Central memory CD4-positive, alpha-beta T cell (primary cell): ENCODE measurements at regions not wholly inside any gene's neighbourhood (a gene's known extent, or its start where the extent isn't known, plus 50 kb on each side); places are given as distances from the start of the nearest gene placed in this dataset.
"Not testable (repeated sequence)": the region's sequence is repeated elsewhere in the genome, so short reads cannot be mapped to it uniquely, and the experiment has no call there.

Experiments used
- DNase-seq: peaks from one replicate; pipeline ENCODE4 v3.0.0; 2022

GRCh38 chr20:56885521-56885920, 256.4 kb downstream of the TFAP2C start:
- DNase-seq, result no peak

- DNase-seq, result no peak
Observed at GRCh38 chr20:56890011-56890410, 260.9 kb downstream of the TFAP2C start.

- no peak for DNase-seq
Observed at GRCh38 chr20:56893226-56893917, 264.3 kb downstream of the TFAP2C start.

GRCh38 chr20:56896447-56896846, 267.3 kb downstream of the TFAP2C start:
- DNase-seq, result no peak

GRCh38 chr20:56897318-56897957, 268.3 kb downstream of the TFAP2C start:
- DNase-seq, result no peak

- DNase-seq, result no peak
Observed at GRCh38 chr20:56897958-56898349, 268.8 kb downstream of the TFAP2C start.

- no peak for DNase-seq
Observed at GRCh38 chr20:56899506-56899905, 270.4 kb downstream of the TFAP2C start.

GRCh38 chr20:56900252-56900651, 271.1 kb downstream of the TFAP2C start:
- no peak for DNase-seq

GRCh38 chr20:56903421-56903820, 274.3 kb downstream of the TFAP2C start:
- no peak for DNase-seq

- DNase-seq, result no peak
Observed at GRCh38 chr20:56903858-56904257, 274.8 kb downstream of the TFAP2C start.

GRCh38 chr20:56909918-56910714, 281.0 kb downstream of the TFAP2C start:
- DNase-seq, result no peak

GRCh38 chr20:56911946-56912345, 282.8 kb downstream of the TFAP2C start:
- DNase-seq, result no peak

GRCh38 chr20:56914532-56914931, 285.4 kb downstream of the TFAP2C start:
- no peak for DNase-seq

- no peak for DNase-seq
Observed at GRCh38 chr20:56916345-56916622, 287.2 kb downstream of the TFAP2C start.

- DNase-seq, result not testable (repeated sequence)
Observed at GRCh38 chr20:56920041-56920440, 290.9 kb downstream of the TFAP2C start.

- no peak for DNase-seq
Observed at GRCh38 chr20:56922497-56922896, 293.4 kb downstream of the TFAP2C start.

- no peak for DNase-seq
Observed at GRCh38 chr20:56924292-56925081, 295.4 kb downstream of the TFAP2C start.

GRCh38 chr20:56925082-56925830, 296.1 kb downstream of the TFAP2C start:
- no peak for DNase-seq

- DNase-seq, result no peak
Observed at GRCh38 chr20:56925831-56926170, 296.7 kb downstream of the TFAP2C start.

- DNase-seq, result no peak
Observed at GRCh38 chr20:56926501-56926900, 297.4 kb downstream of the TFAP2C start.

GRCh38 chr20:56927127-56927526, 298.0 kb downstream of the TFAP2C start:
- no peak for DNase-seq

GRCh38 chr20:56928007-56928406, 298.9 kb downstream of the TFAP2C start:
- no peak for DNase-seq

- no peak for DNase-seq
Observed at GRCh38 chr20:56929606-56930005, 300.5 kb downstream of the TFAP2C start.
